Pulmonary artery endothelial cell (primary cell): ENCODE measurements at regions not wholly inside any gene's neighbourhood (a gene's known extent, or its start where the extent isn't known, plus 50 kb on each side); places are given as distances from the start of the nearest gene placed in this dataset.

Experiments used
- DNase-seq: peaks from one replicate; pipeline ENCODE4 v3.0.0-alpha.2; 2011; ENCODE audit warnings: low read depth, low spot score

GRCh38 chr11:43222215-43222614, 89.6 kb upstream of the API5 start:
- DNase-seq = no peak

GRCh38 chr11:43223026-43223425, 88.8 kb upstream of the API5 start:
- DNase-seq = no peak

- no peak for DNase-seq
Observed at GRCh38 chr11:43234881-43235280, 76.9 kb upstream of the API5 start.

GRCh38 chr11:43238341-43238740, 73.5 kb upstream of the API5 start:
- DNase-seq = no peak

- DNase-seq = no peak
Observed at GRCh38 chr11:43239791-43240190, 72.0 kb upstream of the API5 start.

GRCh38 chr11:43242401-43242800, 69.4 kb upstream of the API5 start:
- no peak for DNase-seq

- DNase-seq = no peak
Observed at GRCh38 chr11:43243927-43244326, 67.9 kb upstream of the API5 start.

GRCh38 chr11:43245466-43245865, 66.3 kb upstream of the API5 start:
- no peak for DNase-seq

GRCh38 chr11:43250309-43250708, 61.5 kb upstream of the API5 start:
- DNase-seq = no peak

GRCh38 chr11:43261775-43262174, 50.0 kb upstream of the API5 start:
- DNase-seq = no peak
